AG04450 (cell line): ENCODE measurements at regions not wholly inside any gene's neighbourhood (a gene's known extent, or its start where the extent isn't known, plus 50 kb on each side); places are given as distances from the start of the nearest gene placed in this dataset.

Experiments
- CTCF ChIA-PET: fragments of 300-600, 350-600 bp; formaldehyde crosslinking; extraction: SDS; loops from one replicate; lab custom pipeline; 2022; ENCODE audit warnings: antibody characterized with exemption, inconsistent platforms; lab: Charles Lee
- POLR2A ChIA-PET: fragments of 350-600 bp; formaldehyde crosslinking; extraction: SDS; loops from one replicate; lab custom pipeline; 2021; ENCODE audit warnings: antibody characterized with exemption, inconsistent platforms; lab: Yijun Ruan, JAX
- DNase-seq: peaks from one replicate; pipeline ENCODE4 v3.0.0-alpha.2; 2011; ENCODE audit warnings: low read depth, low spot score
- H3K27ac ChIP-seq: one replicate; pipeline ENCODE4 v1.5.1; 2012; ENCODE audit warnings: low read depth, low read length, control low read depth
- H3K27me3 ChIP-seq: one replicate; pipeline ENCODE4 v1.6.0; 2012; ENCODE audit warnings: low read length; ENCODE audit not compliant: control insufficient read depth, insufficient read depth
- H3K4me3 ChIP-seq: 2 replicates; pipeline ENCODE4 v1.5.1; 2011; ENCODE audit warnings: mild to moderate bottlenecking, low read depth, low read length, control low read depth
- H3K9me3 ChIP-seq: 2 replicates; pipeline ENCODE4 v1.5.1; 2012; ENCODE audit warnings: low read length; ENCODE audit not compliant: control insufficient read depth, insufficient read depth
- TF ChIP-seq, protein P1 (sequence below): IDR thresholded peaks from 2 replicates; pipeline ENCODE4 v1.5.1; 2011; ENCODE audit warnings: low read depth, low read length, control low read depth, inconsistent platforms

DNA sequence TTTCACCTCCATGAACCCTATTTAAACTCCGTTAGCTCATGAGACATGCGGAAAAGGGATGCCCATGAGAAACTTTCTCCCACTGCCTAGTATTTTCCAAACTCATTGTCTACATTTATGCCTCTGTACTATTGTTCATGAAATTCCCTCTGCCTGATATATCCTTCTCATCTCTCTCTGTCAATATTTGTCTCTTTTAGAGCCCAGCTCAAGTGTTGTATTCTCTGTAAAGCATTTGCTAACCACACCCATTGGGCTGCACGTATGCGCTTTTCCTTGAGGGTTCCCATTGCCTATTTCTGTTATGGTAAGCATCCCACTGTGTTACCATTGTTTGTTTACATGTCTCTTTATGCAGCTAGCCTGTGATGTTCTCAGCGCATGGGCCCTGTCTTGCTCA, 211.4 kb downstream of the MDFIC start:
- H3K4me3 ChIP-seq = no peak overlapping the region
- POLR2A ChIA-PET = no interaction called here
- CTCF ChIA-PET = no interaction called here
- no peak for DNase-seq
- H3K27ac ChIP-seq = no peak overlapping the region
- TF ChIP-seq, protein P1, sequence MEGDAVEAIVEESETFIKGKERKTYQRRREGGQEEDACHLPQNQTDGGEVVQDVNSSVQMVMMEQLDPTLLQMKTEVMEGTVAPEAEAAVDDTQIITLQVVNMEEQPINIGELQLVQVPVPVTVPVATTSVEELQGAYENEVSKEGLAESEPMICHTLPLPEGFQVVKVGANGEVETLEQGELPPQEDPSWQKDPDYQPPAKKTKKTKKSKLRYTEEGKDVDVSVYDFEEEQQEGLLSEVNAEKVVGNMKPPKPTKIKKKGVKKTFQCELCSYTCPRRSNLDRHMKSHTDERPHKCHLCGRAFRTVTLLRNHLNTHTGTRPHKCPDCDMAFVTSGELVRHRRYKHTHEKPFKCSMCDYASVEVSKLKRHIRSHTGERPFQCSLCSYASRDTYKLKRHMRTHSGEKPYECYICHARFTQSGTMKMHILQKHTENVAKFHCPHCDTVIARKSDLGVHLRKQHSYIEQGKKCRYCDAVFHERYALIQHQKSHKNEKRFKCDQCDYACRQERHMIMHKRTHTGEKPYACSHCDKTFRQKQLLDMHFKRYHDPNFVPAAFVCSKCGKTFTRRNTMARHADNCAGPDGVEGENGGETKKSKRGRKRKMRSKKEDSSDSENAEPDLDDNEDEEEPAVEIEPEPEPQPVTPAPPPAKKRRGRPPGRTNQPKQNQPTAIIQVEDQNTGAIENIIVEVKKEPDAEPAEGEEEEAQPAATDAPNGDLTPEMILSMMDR = no peak
- no peaks in the 10 kb centered on the region for H3K9me3 ChIP-seq
- no peaks in the 10 kb centered on the region for H3K27me3 ChIP-seq

DNA sequence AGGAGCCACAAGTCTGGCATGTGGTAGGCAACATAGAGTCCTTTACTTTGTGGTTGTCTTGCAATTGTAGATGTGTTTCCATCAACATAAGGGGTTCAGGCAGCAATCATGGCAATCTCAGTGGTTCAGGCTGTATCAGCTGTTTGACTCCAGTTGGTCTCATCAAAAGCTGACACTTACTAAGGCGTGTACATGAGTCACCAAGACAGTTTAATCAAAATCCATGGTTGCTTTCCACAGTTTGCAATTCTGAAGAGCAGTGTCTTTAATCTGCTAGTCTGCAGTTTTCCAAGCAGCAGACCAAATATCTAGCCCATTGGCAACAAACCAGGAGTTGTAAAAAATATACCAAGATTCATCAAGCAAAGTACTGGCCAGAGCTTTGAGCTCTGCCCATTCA, 210.2 kb downstream of the MDFIC start:
- ChIA-PET CTCF (no interaction called here), POLR2A (no interaction called here)

DNA sequence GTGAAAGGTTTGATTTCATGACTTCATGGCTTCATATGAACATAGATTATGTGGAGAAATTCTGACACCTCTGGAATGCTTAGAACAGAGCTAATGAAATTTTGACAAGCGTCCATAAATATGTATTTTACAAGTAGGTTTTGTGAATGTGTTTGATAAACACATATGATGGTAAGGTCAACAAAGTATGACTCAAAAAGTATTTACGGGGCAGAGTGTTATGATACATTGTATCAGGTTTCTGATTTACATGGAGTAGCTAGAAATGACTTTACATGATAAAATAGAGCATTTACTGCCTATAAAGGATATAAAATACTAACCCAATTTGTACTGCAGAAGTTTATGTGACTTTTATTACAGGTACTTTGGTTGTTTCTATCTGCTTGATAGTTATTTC, 206.3 kb downstream of the MDFIC start:
- ChIA-PET POLR2A (no interaction called here), CTCF (no interaction called here)
- Histone ChIP-seq H3K27me3 (no peaks in the 10 kb centered on the region), H3K4me3 (no peak overlapping the region), H3K9me3 (no peaks in the 10 kb centered on the region), H3K27ac (no peak overlapping the region)
- no peak for DNase-seq
- TF ChIP-seq, protein P1 = no peak

More for the DNA sequence above, 210.2 kb downstream of the MDFIC start:
- no peak for DNase-seq
- Histone ChIP-seq H3K27ac (no peak overlapping the region), H3K4me3 (no peak overlapping the region), H3K27me3 (no peaks in the 10 kb centered on the region), H3K9me3 (no peaks in the 10 kb centered on the region)
- TF ChIP-seq, protein P1 = no peak

DNA sequence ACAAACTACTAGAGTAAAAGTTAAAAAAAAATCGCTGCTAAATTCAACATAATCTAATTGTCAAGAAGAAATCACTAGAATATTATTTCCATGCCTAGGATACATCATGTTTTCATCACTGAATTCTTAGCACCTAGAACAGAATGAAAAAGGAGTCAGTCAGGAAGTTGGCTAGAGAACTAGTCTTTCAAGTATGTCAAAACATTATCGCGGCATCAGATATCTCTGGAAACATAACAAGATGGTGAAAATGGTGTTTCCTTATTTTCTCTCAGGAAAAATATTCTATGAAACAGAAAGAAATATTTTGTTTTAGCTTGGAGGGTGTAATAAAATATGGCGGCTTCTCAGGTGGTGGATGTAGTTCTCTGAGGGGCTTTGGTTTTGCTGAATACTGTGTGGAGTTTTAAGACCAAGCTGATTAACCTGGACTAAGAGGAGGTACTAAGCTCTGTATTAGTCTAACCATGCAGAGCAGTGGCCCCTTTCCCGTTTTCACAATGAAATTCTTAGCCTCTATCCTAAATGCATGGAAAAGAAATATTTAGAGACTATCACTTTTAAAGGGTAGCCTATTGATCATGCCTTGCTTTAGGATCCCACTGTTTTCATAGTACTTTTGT, 205.6 kb downstream of the MDFIC start:
- no peak overlapping the region for H3K27ac ChIP-seq
- DNase-seq = no peak
- POLR2A ChIA-PET = no interaction called here
- CTCF ChIA-PET = no interaction called here
- H3K27me3 ChIP-seq = no peaks in the 10 kb centered on the region
- H3K4me3 ChIP-seq = no peak overlapping the region
- TF ChIP-seq, protein P1 = no peak
- H3K9me3 ChIP-seq = no peaks in the 10 kb centered on the region

DNA sequence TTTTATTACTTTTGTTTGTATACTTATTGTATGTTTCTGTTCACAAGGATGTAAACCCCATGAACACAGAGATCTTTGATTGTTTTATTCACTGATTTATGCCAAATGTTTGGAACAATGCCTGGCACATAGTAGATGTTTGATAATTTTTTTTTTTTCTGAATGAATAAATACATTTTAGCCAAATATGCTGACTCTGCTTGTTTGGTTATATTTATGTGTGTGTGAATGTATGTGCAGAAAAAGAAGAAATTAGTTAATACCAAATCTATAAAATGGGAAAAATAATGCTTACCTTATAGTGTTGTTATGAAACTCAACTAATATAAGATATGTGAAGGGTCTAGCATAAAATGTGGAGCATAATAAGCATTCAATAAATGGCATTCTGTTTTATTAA, 203.9 kb downstream of the MDFIC start:
- H3K27me3 ChIP-seq = no peaks in the 10 kb centered on the region
- no peak overlapping the region for H3K27ac ChIP-seq
- TF ChIP-seq, protein P1 = no peak
- H3K9me3 ChIP-seq = no peaks in the 10 kb centered on the region
- DNase-seq = no peak
- no peak overlapping the region for H3K4me3 ChIP-seq
- ChIA-PET POLR2A (no interaction called here), CTCF (no interaction called here)
